Right lobe of liver (tissue), 6 donors: ENCODE measurements at regions not wholly inside any gene's neighbourhood (a gene's known extent, or its start where the extent isn't known, plus 50 kb on each side); places are given as distances from the start of the nearest gene placed in this dataset.

Source experiments
- ATAC-seq, 4 donors: fragments of 200-7000 bp; cut with Tn5 transposase; one replicate each; pipeline ENCODE4 v1.9.1; 2020; ENCODE audit warnings: mild to moderate bottlenecking in 4 of 4, moderate library complexity in 4 of 4
- DNase-seq, 3 donors: peaks; one replicate each; pipeline ENCODE4 v3.0.0-alpha.2; 2020
- H3K27ac ChIP-seq, 3 donors: fragments of 200-600 bp; one replicate each; pipeline ENCODE4 v1.8.0; 2022
- H3K27me3 ChIP-seq, 2 donors: fragments of 200-600 bp; one replicate each; pipeline ENCODE4 v1.8.0; 2022
- H3K36me3 ChIP-seq, 4 donors: fragments of 200-600 bp; sonication (generic) in 1 of 4; one replicate each; pipeline versions ENCODE4 v1.5.1 to v1.8.0; 2017 to 2022; ENCODE audit warnings: control low read depth in 1 of 4
- H3K4me1 ChIP-seq, 4 donors: fragments of 200-600 bp; sonication (generic) in 1 of 4; one replicate each; pipeline versions ENCODE4 v1.5.1 to v1.8.0; 2017 to 2022; ENCODE audit warnings: control low read depth in 1 of 4
- H3K4me3 ChIP-seq, 3 donors: fragments of 200-600 bp; one replicate each; pipeline ENCODE4 v1.8.0; 2022
- H3K9me3 ChIP-seq, 4 donors: fragments of 200-600 bp; sonication (generic) in 1 of 4; one replicate each; pipeline versions ENCODE4 v1.5.1 to v1.8.0; 2017 to 2022; ENCODE audit warnings: control low read depth in 1 of 4
- CTCF ChIP-seq, 4 donors: fragments of 200-600 bp in 3 of 4; fragments of 450-650 bp in 1 of 4; IDR thresholded peaks; one replicate each; pipeline versions ENCODE4 v1.5.1 to v1.8.0; 2016 to 2022; ENCODE audit warnings: antibody characterized with exemption in 4 of 4, mild to moderate bottlenecking in 2 of 4
- POLR2A ChIP-seq: fragments of 450-650 bp; IDR thresholded peaks from one replicate; pipeline ENCODE4 v1.6.1; 2017; ENCODE audit warnings: antibody characterized with exemption, mild to moderate bottlenecking
- WGBS: methylation state at CpG from one replicate; pipeline ENCODE4 v1.1.6; 2018; ENCODE audit warnings: low coverage, low lambda C conversion rate; ENCODE audit not compliant: insufficient coverage; ENCODE audit errors: missing lambda C conversion rate; 5-methylcytosine and 5-hydroxymethylcytosine counted together
- intact Hi-C, 2 donors: fragments of 100-400 bp; cut with DNase I; formaldehyde crosslinking; loops; one replicate each; pipeline versions ENCODE4 v1.11.2 to v1.14.1; 2022
- donor health status: DM: no; HTN: yes; CAD: no.
- donor health status: DM: no; HTN: no; CAD: no.
- donor health status: DM: no; HTN: no; CAD: no.
- donor health status: DM: no; HTN: yes; CAD: no.
- donor health status: DM: no; HTN: yes; CAD: no.

DNA sequence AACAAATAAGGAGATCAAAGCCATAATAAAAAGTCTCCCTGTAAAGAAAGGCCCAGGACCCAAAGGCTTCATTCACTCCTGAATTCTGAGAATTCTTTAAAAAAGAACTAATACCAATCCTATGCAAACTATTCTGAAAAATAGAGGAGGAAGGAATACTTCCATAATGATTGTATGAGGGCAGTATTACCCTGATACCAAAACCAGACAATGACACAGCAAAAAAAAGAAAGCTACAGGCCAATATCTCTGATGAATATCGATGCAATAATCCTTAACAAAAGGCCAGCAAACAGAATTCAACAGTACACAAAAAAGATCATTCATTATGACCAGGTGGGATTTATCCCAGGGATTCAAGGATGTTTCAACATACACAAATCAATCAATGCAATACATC lies 457.8 kb upstream of the FBXO33 start:
- H3K36me3 ChIP-seq: no peaks in the 10 kb centered on the region
- no peak overlapping the region for H3K27ac ChIP-seq
- no peak for ATAC-seq
- no peak for DNase-seq
- H3K27me3 ChIP-seq: no peaks in the 10 kb centered on the region
- WGBS: 62% methylated on average over 1 of the region's 1 CpG
- H3K9me3 ChIP-seq: no peaks in the 10 kb centered on the region
- H3K4me1 ChIP-seq: no peaks in the 10 kb centered on the region
- no peak for TF ChIP-seq CTCF (IDR thresholded peaks at IDR 0.05)
- TF ChIP-seq POLR2A: no peak
- intact Hi-C loops: no loop called here
- no peak overlapping the region for H3K4me3 ChIP-seq

DNA sequence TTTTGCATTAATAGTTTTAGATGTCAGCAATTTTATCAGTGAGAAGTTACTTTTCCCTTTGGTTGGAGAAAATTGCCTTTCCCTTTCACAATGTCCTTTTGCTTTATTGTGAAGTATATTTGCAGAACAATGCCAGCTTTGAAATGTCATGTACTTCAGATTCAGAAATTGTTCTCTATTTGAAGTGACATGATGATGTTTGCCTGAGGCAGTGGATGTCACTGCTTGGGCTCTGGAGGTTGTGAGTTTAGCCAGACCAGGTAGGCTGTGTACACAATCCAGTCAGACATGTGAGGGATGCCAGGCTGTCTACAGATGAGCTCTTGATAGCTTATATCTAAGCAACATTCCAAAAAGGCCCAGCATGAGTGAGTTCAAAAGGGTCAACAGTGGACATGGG lies 451.9 kb upstream of the FBXO33 start:
- Histone ChIP-seq H3K27ac (no peak overlapping the region), H3K9me3 (no peaks in the 10 kb centered on the region), H3K4me1 (peaks cover 0 to 10% (median 0%) of the 10 kb centered on the region in 4 donors), H3K27me3 (no peaks in the 10 kb centered on the region), H3K36me3 (no peaks in the 10 kb centered on the region), H3K4me3 (no peak overlapping the region)
- ATAC-seq: no peak
- intact Hi-C loops: no loop called here
- TF ChIP-seq CTCF (IDR thresholded peaks at IDR 0.05): no peak
- no peak for TF ChIP-seq POLR2A
- DNase-seq: no peak

GRCh38 chr14:39880965-39881364 lies 448.7 kb upstream of the FBXO33 start:
- peak in 3 of 4 donors; percentile 33 to 51 (median 45) for ATAC-seq

GRCh38 chr14:39880106-39880695 lies 448.0 kb upstream of the FBXO33 start:
- H3K36me3 ChIP-seq: no peaks in the 10 kb centered on the region
- H3K27me3 ChIP-seq: no peaks in the 10 kb centered on the region
- no peak overlapping the region for H3K4me3 ChIP-seq
- no peak for DNase-seq
- peaks cover 0 to 10% (median 0%) of the 10 kb centered on the region in 4 donors for H3K4me1 ChIP-seq
- no peak overlapping the region for H3K27ac ChIP-seq
- TF ChIP-seq CTCF (IDR thresholded peaks at IDR 0.05) (no peak), POLR2A (no peak)
- WGBS: 58% methylated on average over 1 of the region's 1 CpG
- ATAC-seq: no peak
- intact Hi-C loops: no loop called here
- H3K9me3 ChIP-seq: no peaks in the 10 kb centered on the region

More at GRCh38 chr14:39880965-39881364, 448.7 kb upstream of the FBXO33 start:
- no peak for DNase-seq
- Histone ChIP-seq H3K27me3 (no peaks in the 10 kb centered on the region), H3K27ac (no peak overlapping the region), H3K9me3 (no peaks in the 10 kb centered on the region), H3K36me3 (no peaks in the 10 kb centered on the region), H3K4me3 (no peak overlapping the region), H3K4me1 (peaks cover 0 to 10% (median 0%) of the 10 kb centered on the region in 4 donors)
- TF ChIP-seq POLR2A: no peak
- no peak for TF ChIP-seq CTCF (IDR thresholded peaks at IDR 0.05)
- WGBS: 26% methylated on average over 1 of the region's 1 CpG
- intact Hi-C loops: no loop called here
